H1 (cell line): ENCODE measurements at regions not wholly inside any gene's neighbourhood (a gene's known extent, or its start where the extent isn't known, plus 50 kb on each side); places are given as distances from the start of the nearest gene placed in this dataset.

Experiments
- CTCF ChIA-PET: fragments of 300-600 bp; sonication (Branson Sonifier 250); formaldehyde crosslinking; loops from one replicate; lab custom pipeline; 2021; ENCODE audit not compliant: partially characterized antibody; lab: Charles Lee
- POLR2A ChIA-PET: fragments of 300-600 bp; sonication (Branson Sonifier 250); formaldehyde crosslinking; loops from one replicate; lab custom pipeline; 2021; ENCODE audit warnings: inconsistent platforms; ENCODE audit not compliant: partially characterized antibody; lab: Charles Lee
- DNase-seq, 2 experiments: peaks; one replicate each; pipeline versions ENCODE4 v3.0.0 to v3.0.0-alpha.2; 2010 to 2022; ENCODE audit warnings: low spot score in 2 of 2, low read depth in 1 of 2, mixed read lengths in 1 of 2
- FAIRE-seq: peaks from 2 replicates; lab custom pipeline; 2011; peaks lifted over from hg19 to GRCh38; lab: Jason Lieb, UNC
- H2AFZ ChIP-seq: 2 replicates; pipeline ENCODE4 v1.8.1; 2012; ENCODE audit warnings: low read length, inconsistent platforms
- H2AK5ac ChIP-seq: 2 replicates; pipeline ENCODE4 v1.6.1; 2013; ENCODE audit warnings: low read depth, low read length
- H2BK120ac ChIP-seq: replicated peaks from 2 replicates; pipeline ENCODE3; 2013; ENCODE audit warnings: low read depth, low read length, inconsistent platforms
- H2BK12ac ChIP-seq: 2 replicates; pipeline ENCODE4 v1.6.1; 2013; ENCODE audit warnings: low read depth, low read length
- H2BK15ac ChIP-seq: 2 replicates; pipeline ENCODE4 v1.6.1; 2013; ENCODE audit warnings: low read length
- H2BK20ac ChIP-seq: 2 replicates; pipeline ENCODE4 v1.6.1; 2013; ENCODE audit warnings: low read length
- H2BK5ac ChIP-seq: 2 replicates; pipeline ENCODE4 v1.6.1; 2013; ENCODE audit warnings: low read depth, low read length
- H3K14ac ChIP-seq: 2 replicates; pipeline ENCODE4 v1.6.1; 2013; ENCODE audit warnings: inconsistent platforms; ENCODE audit not compliant: insufficient read length
- H3K18ac ChIP-seq: 2 replicates; pipeline ENCODE4 v1.6.1; 2013; ENCODE audit warnings: low read length; ENCODE audit errors: extremely low read depth
- H3K23ac ChIP-seq: 2 replicates; pipeline ENCODE4 v1.6.1; 2013; ENCODE audit warnings: inconsistent platforms; ENCODE audit not compliant: insufficient read length
- H3K23me2 ChIP-seq: 2 replicates; pipeline ENCODE4 v1.6.1; 2013; ENCODE audit warnings: low read depth, low read length
- H3K27ac ChIP-seq: 2 replicates; pipeline ENCODE4 v1.6.1; 2011; ENCODE audit warnings: low read depth, low read length, inconsistent platforms
- H3K27me3 ChIP-seq, 4 experiments: replicated peaks in 1 of 4; 1 replicate in 1 of 4; 2 replicates in 3 of 4; pipeline versions ENCODE4 v1.6.1 to v1.8.1; 2011 to 2013; ENCODE audit warnings: low read length in 3 of 4, mild to moderate bottlenecking in 3 of 4, inconsistent platforms in 2 of 4, mixed read lengths in 2 of 4, moderate library complexity in 1 of 4; ENCODE audit not compliant: control insufficient read depth in 3 of 4, insufficient read depth in 3 of 4; ENCODE audit errors: extremely low read depth in 1 of 4
- H3K36me3 ChIP-seq, 4 experiments: 2 replicates each; pipeline versions ENCODE4 v1.6.1 to v1.8.1; 2011 to 2013; ENCODE audit warnings: mild to moderate bottlenecking in 4 of 4, low read length in 3 of 4, moderate library complexity in 2 of 4, control low read depth in 1 of 4, inconsistent platforms in 1 of 4; ENCODE audit not compliant: insufficient read depth in 4 of 4, control insufficient read depth in 2 of 4
- H3K4ac ChIP-seq: replicated peaks from 2 replicates; pipeline ENCODE3; 2013; ENCODE audit warnings: low read length, low read depth, mixed read lengths, inconsistent platforms; ENCODE audit not compliant: insufficient read length
- H3K4me1 ChIP-seq, 4 experiments: replicated peaks in 1 of 4; 1 replicate in 1 of 4; 2 replicates in 3 of 4; pipeline versions ENCODE4 v1.6.1 to v1.8.1; 2011 to 2013; ENCODE audit warnings: low read length in 3 of 4, inconsistent platforms in 2 of 4, mixed read lengths in 1 of 4; ENCODE audit not compliant: insufficient read depth in 4 of 4, control insufficient read depth in 3 of 4
- H3K4me2 ChIP-seq, 2 experiments: 2 replicates each; pipeline versions ENCODE4 v1.6.1 to v1.8.1; 2011 to 2013; ENCODE audit warnings: low read depth in 2 of 2, low read length in 2 of 2, control low read depth in 1 of 2, inconsistent platforms in 1 of 2, mild to moderate bottlenecking in 1 of 2; ENCODE audit not compliant: insufficient read depth in 1 of 2
- H3K4me3 ChIP-seq, 4 experiments: fragments of 200-600, 300-600 bp in 1 of 4; sonication (generic), shearing (Covaris generic), sonication (Bioruptor Twin) in 1 of 4; 2 replicates each; pipeline versions ENCODE4 v1.5.1 to v1.8.1; 2011 to 2016; ENCODE audit warnings: low read length in 4 of 4, low read depth in 3 of 4, control low read depth in 2 of 4, inconsistent platforms in 2 of 4, mild to moderate bottlenecking in 2 of 4, mixed read lengths in 1 of 4, moderate library complexity in 1 of 4; ENCODE audit not compliant: insufficient read depth in 2 of 4; ENCODE audit errors: extremely low read depth in 1 of 4
- H3K56ac ChIP-seq: replicated peaks from 2 replicates; pipeline ENCODE3; 2013; ENCODE audit warnings: low read depth, mild to moderate bottlenecking, mixed read lengths, low read length, inconsistent platforms; ENCODE audit not compliant: insufficient read length
- H3K79me1 ChIP-seq: 2 replicates; pipeline ENCODE4 v1.6.1; 2013; ENCODE audit warnings: low read depth, low read length, control low read depth
- H3K79me2 ChIP-seq, 2 experiments: 2 replicates each; pipeline versions ENCODE4 v1.6.1 to v1.8.1; 2012 to 2013; ENCODE audit warnings: low read length in 2 of 2, mild to moderate bottlenecking in 2 of 2, inconsistent platforms in 1 of 2; ENCODE audit not compliant: insufficient read depth in 2 of 2, control insufficient read depth in 1 of 2
- H3K9ac ChIP-seq, 4 experiments: replicated peaks in 1 of 4; 1 replicate in 1 of 4; 2 replicates in 3 of 4; pipeline versions ENCODE4 v1.6.1 to v1.8.1; 2011 to 2013; ENCODE audit warnings: low read depth in 3 of 4, low read length in 3 of 4, control low read depth in 2 of 4, mild to moderate bottlenecking in 2 of 4, moderate library complexity in 2 of 4, inconsistent platforms in 1 of 4; ENCODE audit errors: extremely low read depth in 1 of 4
- H3K9me3 ChIP-seq, 2 experiments: 2 replicates each; pipeline versions ENCODE4 v1.6.1 to v1.8.1; 2012 to 2013; ENCODE audit warnings: mild to moderate bottlenecking in 2 of 2, moderate library complexity in 2 of 2, control low read depth in 1 of 2, inconsistent platforms in 1 of 2, low read depth in 1 of 2, low read length in 1 of 2, mixed read lengths in 1 of 2; ENCODE audit not compliant: insufficient read depth in 2 of 2
- H4K20me1 ChIP-seq, 2 experiments: replicated peaks in 1 of 2; 2 replicates each; pipeline versions ENCODE3 to v1.8.1; 2011 to 2013; ENCODE audit warnings: inconsistent platforms in 2 of 2, low read length in 2 of 2, mild to moderate bottlenecking in 1 of 2; ENCODE audit not compliant: insufficient read depth in 2 of 2, control insufficient read depth in 1 of 2
- H4K5ac ChIP-seq: 2 replicates; pipeline ENCODE4 v1.6.1; 2013; ENCODE audit warnings: low read length, low read depth, mixed read lengths, inconsistent platforms; ENCODE audit not compliant: insufficient read length
- H4K8ac ChIP-seq: 2 replicates; pipeline ENCODE4 v1.8.0; 2013; ENCODE audit warnings: mild to moderate bottlenecking, moderate library complexity, low read length, inconsistent platforms; ENCODE audit not compliant: insufficient read depth; ENCODE audit errors: extremely low read depth
- H4K91ac ChIP-seq: replicated peaks from 2 replicates; pipeline ENCODE3; 2013; ENCODE audit warnings: low read length, mixed read lengths, inconsistent platforms; ENCODE audit not compliant: insufficient read length
- RAD21 ChIP-seq, 2 experiments: IDR thresholded peaks in 1 of 2; conservative IDR thresholded peaks in 1 of 2; 2 replicates each; pipeline ENCODE4 v1.6.1; 2011; ENCODE audit warnings: low read depth in 2 of 2, low read length in 2 of 2, improper control_type of control experiment in 1 of 2, inconsistent platforms in 1 of 2, mild to moderate bottlenecking in 1 of 2, moderate library complexity in 1 of 2
- TAF7 ChIP-seq: optimal IDR thresholded peaks from 2 replicates; pipeline ENCODE3; 2011; ENCODE audit warnings: low read depth, mild to moderate bottlenecking, inconsistent platforms, low read length, moderate library complexity, borderline replicate concordance

DNA sequence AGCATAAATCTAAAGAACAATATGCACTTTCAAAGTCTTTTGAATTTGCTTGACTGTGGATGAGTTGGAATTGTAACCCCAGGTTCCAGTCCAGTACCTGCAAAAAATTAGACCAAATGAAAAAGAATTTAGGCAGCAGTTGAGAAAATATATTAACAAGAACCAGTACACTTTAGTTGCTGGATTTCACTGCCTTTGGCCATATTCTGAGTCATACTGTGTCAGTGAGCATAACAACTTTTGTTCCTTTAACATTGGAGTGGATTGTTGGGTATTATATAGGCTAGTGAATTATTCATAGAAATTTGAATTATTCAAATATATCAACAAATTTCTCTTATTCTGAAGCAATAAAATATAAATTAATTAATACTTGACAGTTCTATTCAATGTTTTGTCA is 101.5 kb upstream of the SMAD1 start:
- FAIRE-seq, result no peak

More for the DNA sequence above, 101.5 kb upstream of the SMAD1 start:
- Histone ChIP-seq H3K9me3 (peaks cover 0 to 8% of the 10 kb centered on the region in 2 experiments; a peak in 1 of 4 replicates), H3K4me3 (no peak overlapping the region), H4K8ac (no peak overlapping the region), H2AFZ (no peak overlapping the region), H2BK15ac (no peak overlapping the region), H3K9ac (no peak overlapping the region), H2BK120ac (no peak overlapping the region), H3K23me2 (no peaks in the 10 kb centered on the region), H2BK5ac (no peak overlapping the region), H3K56ac (no peak overlapping the region), H3K4me2 (no peak overlapping the region), H2AK5ac (no peak overlapping the region), H3K18ac (no peak overlapping the region), H3K36me3 (no peaks in the 10 kb centered on the region), H3K23ac (no peak overlapping the region), H3K79me1 (no peaks in the 10 kb centered on the region), H3K27ac (no peak overlapping the region), H3K4me1 (no peaks in the 10 kb centered on the region), H3K14ac (no peak overlapping the region), H4K91ac (no peak overlapping the region), H3K79me2 (no peaks in the 10 kb centered on the region), H2BK12ac (no peak overlapping the region), H4K20me1 (no peaks in the 10 kb centered on the region), H4K5ac (no peak overlapping the region), H3K4ac (no peak overlapping the region), H2BK20ac (no peak overlapping the region), H3K27me3 (no peaks in the 10 kb centered on the region)
- no peak for DNase-seq
- no peak for TF ChIP-seq RAD21 (IDR thresholded peaks at IDR 0.05 in 1 of 2, conservative IDR thresholded peaks at IDR 0.05 in 1 of 2; ENCODE audit: low read depth in 2 of 2, low read length in 2 of 2)
- no peak for TF ChIP-seq TAF7
- POLR2A ChIA-PET, result no interaction called here
- CTCF ChIA-PET, result interaction anchor here (1.4 kb wide), 1 partner anchor 9 kb away, joined by 3 read pairs; no protein-coding TSS in a partner anchor
